ENCODE measurements at regions not wholly inside any gene's neighbourhood (a gene's known extent, or its start where the extent isn't known, plus 50 kb on each side); places are given as distances from the start of the nearest gene placed in this dataset.
"Not testable (repeated sequence)": the region's sequence is repeated elsewhere in the genome, so short reads cannot be mapped to it uniquely, and the experiment has no call there.

- H3K9me3 ChIP-seq (ENCODE audit: control insufficient read depth in 1 of 2, low read length in 2 of 2) = no peaks in the 10 kb centered on the region
- no peak overlapping the region for H3K27ac ChIP-seq (ENCODE audit: low read length)
- no peaks in the 10 kb centered on the region for H3K36me3 ChIP-seq (ENCODE audit: control insufficient read depth in 1 of 2, insufficient read depth in 2 of 2, low read length in 2 of 2)
- no peaks in the 10 kb centered on the region for H3K4me1 ChIP-seq (ENCODE audit: control insufficient read depth in 1 of 2, insufficient read depth in 2 of 2, low read length in 2 of 2)
- H3K27me3 ChIP-seq (ENCODE audit: low read depth, low read length) = no peaks in the 10 kb centered on the region
- no peak overlapping the region for H3K4me3 ChIP-seq (ENCODE audit: low read depth in 1 of 2, low read length in 2 of 2)
These were observed 856.3 kb upstream of the B3GALT2 start for GRCh38 chr1:194042736-194043135.

GRCh38 chr1:194040496-194040895 is 854.1 kb upstream of the B3GALT2 start:
- Histone ChIP-seq H3K27me3 (ENCODE audit: low read depth, low read length) (no peaks in the 10 kb centered on the region), H3K9me3 (ENCODE audit: control insufficient read depth in 1 of 2, low read length in 2 of 2) (no peaks in the 10 kb centered on the region), H3K36me3 (ENCODE audit: control insufficient read depth in 1 of 2, insufficient read depth in 2 of 2, low read length in 2 of 2) (no peaks in the 10 kb centered on the region), H3K4me1 (ENCODE audit: control insufficient read depth in 1 of 2, insufficient read depth in 2 of 2, low read length in 2 of 2) (no peaks in the 10 kb centered on the region), H3K27ac (ENCODE audit: low read length) (no peak overlapping the region), H3K4me3 (ENCODE audit: low read depth in 1 of 2, low read length in 2 of 2) (no peak overlapping the region)

- Histone ChIP-seq H3K27ac (ENCODE audit: low read length) (no peak overlapping the region), H3K27me3 (ENCODE audit: low read depth, low read length) (no peaks in the 10 kb centered on the region), H3K9me3 (ENCODE audit: control insufficient read depth in 1 of 2, low read length in 2 of 2) (no peaks in the 10 kb centered on the region), H3K4me1 (ENCODE audit: control insufficient read depth in 1 of 2, insufficient read depth in 2 of 2, low read length in 2 of 2) (no peaks in the 10 kb centered on the region), H3K4me3 (ENCODE audit: low read depth in 1 of 2, low read length in 2 of 2) (no peak overlapping the region), H3K36me3 (ENCODE audit: control insufficient read depth in 1 of 2, insufficient read depth in 2 of 2, low read length in 2 of 2) (no peaks in the 10 kb centered on the region)
These were observed 853.2 kb upstream of the B3GALT2 start for GRCh38 chr1:194039578-194039977.

GRCh38 chr1:194033646-194034045 is 847.2 kb upstream of the B3GALT2 start:
- H3K4me3 ChIP-seq (ENCODE audit: low read depth in 1 of 2, low read length in 2 of 2) = no peak overlapping the region
- H3K27me3 ChIP-seq (ENCODE audit: low read depth, low read length) = no peaks in the 10 kb centered on the region
- H3K4me1 ChIP-seq (ENCODE audit: control insufficient read depth in 1 of 2, insufficient read depth in 2 of 2, low read length in 2 of 2) = no peaks in the 10 kb centered on the region
- no peak overlapping the region for H3K27ac ChIP-seq (ENCODE audit: low read length)
- no peaks in the 10 kb centered on the region for H3K36me3 ChIP-seq (ENCODE audit: control insufficient read depth in 1 of 2, insufficient read depth in 2 of 2, low read length in 2 of 2)
- H3K9me3 ChIP-seq (ENCODE audit: control insufficient read depth in 1 of 2, low read length in 2 of 2) = peaks cover 0 to 6% of the 10 kb centered on the region in 2 donors

- no peaks in the 10 kb centered on the region for H3K9me3 ChIP-seq (ENCODE audit: control insufficient read depth in 1 of 2, low read length in 2 of 2)
- no peaks in the 10 kb centered on the region for H3K36me3 ChIP-seq (ENCODE audit: control insufficient read depth in 1 of 2, insufficient read depth in 2 of 2, low read length in 2 of 2)
- H3K27me3 ChIP-seq (ENCODE audit: low read depth, low read length) = no peaks in the 10 kb centered on the region
- H3K4me3 ChIP-seq (ENCODE audit: low read depth in 1 of 2, low read length in 2 of 2) = no peak overlapping the region
- H3K27ac ChIP-seq (ENCODE audit: low read length) = no peak overlapping the region
- no peaks in the 10 kb centered on the region for H3K4me1 ChIP-seq (ENCODE audit: control insufficient read depth in 1 of 2, insufficient read depth in 2 of 2, low read length in 2 of 2)
These were observed 841.6 kb upstream of the B3GALT2 start for GRCh38 chr1:194028002-194028401.

GRCh38 chr1:194026422-194026821 is 840.0 kb upstream of the B3GALT2 start:
- no peaks in the 10 kb centered on the region for H3K4me1 ChIP-seq (ENCODE audit: control insufficient read depth in 1 of 2, insufficient read depth in 2 of 2, low read length in 2 of 2)
- H3K4me3 ChIP-seq (ENCODE audit: low read depth in 1 of 2, low read length in 2 of 2) = no peak overlapping the region
- no peaks in the 10 kb centered on the region for H3K36me3 ChIP-seq (ENCODE audit: control insufficient read depth in 1 of 2, insufficient read depth in 2 of 2, low read length in 2 of 2)
- H3K27me3 ChIP-seq (ENCODE audit: low read depth, low read length) = no peaks in the 10 kb centered on the region
- H3K27ac ChIP-seq (ENCODE audit: low read length) = no peak overlapping the region
- H3K9me3 ChIP-seq (ENCODE audit: control insufficient read depth in 1 of 2, low read length in 2 of 2) = no peaks in the 10 kb centered on the region

- Histone ChIP-seq H3K36me3 (ENCODE audit: control insufficient read depth in 1 of 2, insufficient read depth in 2 of 2, low read length in 2 of 2) (no peaks in the 10 kb centered on the region), H3K4me1 (ENCODE audit: control insufficient read depth in 1 of 2, insufficient read depth in 2 of 2, low read length in 2 of 2) (no peaks in the 10 kb centered on the region), H3K27ac (ENCODE audit: low read length) (no peak overlapping the region), H3K27me3 (ENCODE audit: low read depth, low read length) (no peaks in the 10 kb centered on the region), H3K4me3 (ENCODE audit: low read depth in 1 of 2, low read length in 2 of 2) (no peak overlapping the region), H3K9me3 (ENCODE audit: control insufficient read depth in 1 of 2, low read length in 2 of 2) (peaks cover 0 to 3% of the 10 kb centered on the region in 2 donors)
These were observed 838.2 kb upstream of the B3GALT2 start for GRCh38 chr1:194024659-194025058.

- Histone ChIP-seq H3K27ac (ENCODE audit: low read length) (no peak overlapping the region), H3K36me3 (ENCODE audit: control insufficient read depth in 1 of 2, insufficient read depth in 2 of 2, low read length in 2 of 2) (no peaks in the 10 kb centered on the region), H3K4me3 (ENCODE audit: low read depth in 1 of 2, low read length in 2 of 2) (no peak overlapping the region)
These were observed 827.6 kb upstream of the B3GALT2 start for GRCh38 chr1:194014014-194014413.

GRCh38 chr1:194013561-194013960 is 827.1 kb upstream of the B3GALT2 start:
- H3K4me3 ChIP-seq (ENCODE audit: low read depth in 1 of 2, low read length in 2 of 2) = no peak overlapping the region
- no peaks in the 10 kb centered on the region for H3K27me3 ChIP-seq (ENCODE audit: low read depth, low read length)
- no peaks in the 10 kb centered on the region for H3K9me3 ChIP-seq (ENCODE audit: control insufficient read depth in 1 of 2, low read length in 2 of 2)
- no peaks in the 10 kb centered on the region for H3K4me1 ChIP-seq (ENCODE audit: control insufficient read depth in 1 of 2, insufficient read depth in 2 of 2, low read length in 2 of 2)
- no peak overlapping the region for H3K27ac ChIP-seq (ENCODE audit: low read length)
- no peaks in the 10 kb centered on the region for H3K36me3 ChIP-seq (ENCODE audit: control insufficient read depth in 1 of 2, insufficient read depth in 2 of 2, low read length in 2 of 2)

More at GRCh38 chr1:194014014-194014413, 827.6 kb upstream of the B3GALT2 start:
- no peaks in the 10 kb centered on the region for H3K9me3 ChIP-seq (ENCODE audit: control insufficient read depth in 1 of 2, low read length in 2 of 2)
- no peaks in the 10 kb centered on the region for H3K27me3 ChIP-seq (ENCODE audit: low read depth, low read length)
- no peaks in the 10 kb centered on the region for H3K4me1 ChIP-seq (ENCODE audit: control insufficient read depth in 1 of 2, insufficient read depth in 2 of 2, low read length in 2 of 2)

GRCh38 chr1:194004146-194004545 is 817.7 kb upstream of the B3GALT2 start:
- Histone ChIP-seq H3K27me3 (ENCODE audit: low read depth, low read length) (no peaks in the 10 kb centered on the region), H3K4me1 (ENCODE audit: control insufficient read depth in 1 of 2, insufficient read depth in 2 of 2, low read length in 2 of 2) (no peaks in the 10 kb centered on the region), H3K27ac (ENCODE audit: low read length) (no peak overlapping the region), H3K9me3 (ENCODE audit: control insufficient read depth in 1 of 2, low read length in 2 of 2) (peaks cover 0 to 2% of the 10 kb centered on the region in 2 donors), H3K36me3 (ENCODE audit: control insufficient read depth in 1 of 2, insufficient read depth in 2 of 2, low read length in 2 of 2) (no peaks in the 10 kb centered on the region), H3K4me3 (ENCODE audit: low read depth in 1 of 2, low read length in 2 of 2) (no peak overlapping the region)

GRCh38 chr1:194001726-194002350 is 815.4 kb upstream of the B3GALT2 start:
- not testable (repeated sequence) for H3K27me3 ChIP-seq (ENCODE audit: low read depth, low read length); H3K4me3 ChIP-seq (ENCODE audit: low read depth in 1 of 2, low read length in 2 of 2); H3K36me3 ChIP-seq (ENCODE audit: control insufficient read depth in 1 of 2, insufficient read depth in 2 of 2, low read length in 2 of 2); H3K27ac ChIP-seq (ENCODE audit: low read length); H3K4me1 ChIP-seq (ENCODE audit: control insufficient read depth in 1 of 2, insufficient read depth in 2 of 2, low read length in 2 of 2); H3K9me3 ChIP-seq (ENCODE audit: control insufficient read depth in 1 of 2, low read length in 2 of 2)

GRCh38 chr1:193988885-193989284 is 802.5 kb upstream of the B3GALT2 start:
- Histone ChIP-seq H3K4me3 (ENCODE audit: low read depth in 1 of 2, low read length in 2 of 2) (peak overlapping the region in 1 of 2 donors; percentile 12), H3K9me3 (ENCODE audit: control insufficient read depth in 1 of 2, low read length in 2 of 2) (peaks cover 4 to 16% of the 10 kb centered on the region in 2 donors), H3K36me3 (ENCODE audit: control insufficient read depth in 1 of 2, insufficient read depth in 2 of 2, low read length in 2 of 2) (no peaks in the 10 kb centered on the region), H3K4me1 (ENCODE audit: control insufficient read depth in 1 of 2, insufficient read depth in 2 of 2, low read length in 2 of 2) (no peaks in the 10 kb centered on the region), H3K27ac (ENCODE audit: low read length) (no peak overlapping the region), H3K27me3 (ENCODE audit: low read depth, low read length) (no peaks in the 10 kb centered on the region)
